ENCODE measurements at regions not wholly inside any gene's neighbourhood (a gene's known extent, or its start where the extent isn't known, plus 50 kb on each side); places are given as distances from the start of the nearest gene placed in this dataset.

DNA sequence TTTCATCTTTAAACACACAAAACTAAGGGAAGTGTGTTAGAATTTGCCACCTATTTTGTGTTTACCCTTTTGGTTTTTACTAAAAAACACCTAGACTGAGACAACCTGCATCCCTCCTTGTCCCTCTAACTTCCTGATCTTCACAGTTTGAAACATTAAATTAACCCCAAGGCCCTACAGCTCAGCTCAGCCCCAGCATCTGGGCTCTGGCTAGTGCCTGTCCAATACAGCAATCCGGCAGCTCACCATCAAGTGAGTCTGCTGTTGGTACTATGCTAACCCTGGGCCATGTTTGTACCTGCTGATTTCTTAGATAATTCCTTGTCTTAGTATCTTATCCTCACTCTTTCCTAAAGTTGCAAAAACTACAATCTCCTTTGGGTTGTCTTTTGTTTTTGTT, 162.4 kb downstream of the DSEL start:
- H3K27me3 ChIP-seq (ENCODE audit: control insufficient read depth, insufficient read depth, low read length), result no peaks in the 10 kb centered on the region
- H3K36me3 ChIP-seq (ENCODE audit: control insufficient read depth, insufficient read depth, low read length), result no peaks in the 10 kb centered on the region
- H3K9me3 ChIP-seq (ENCODE audit: control insufficient read depth, insufficient read depth, low read length), result no peaks in the 10 kb centered on the region
- H3K9ac ChIP-seq (ENCODE audit: low read depth, low read length), result no peak overlapping the region
- H3K4me1 ChIP-seq (ENCODE audit: control insufficient read depth, insufficient read depth, low read length), result no peaks in the 10 kb centered on the region
- no peak overlapping the region for H3K27ac ChIP-seq (ENCODE audit: low read depth, low read length)
- no peak overlapping the region for H3K4me3 ChIP-seq (ENCODE audit: low read depth, low read length)

DNA sequence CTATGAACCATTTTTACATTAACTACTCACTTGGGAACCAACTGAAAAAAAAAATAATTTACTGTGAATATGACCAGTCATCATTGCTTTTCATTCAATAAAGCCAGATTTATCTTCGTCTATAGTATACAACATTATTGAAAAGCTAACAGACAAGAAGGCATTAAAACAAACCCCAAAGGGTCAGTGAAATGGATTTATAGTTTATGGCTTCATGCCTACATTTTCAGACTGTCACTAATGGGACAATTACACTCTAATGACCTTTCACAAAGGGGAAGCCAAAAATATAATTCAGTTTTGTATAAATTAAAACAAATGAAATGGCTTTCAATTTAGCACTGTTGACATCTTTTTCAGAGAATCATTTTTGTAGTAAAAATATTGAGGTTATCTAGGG, 169.1 kb downstream of the DSEL start:
- Histone ChIP-seq H3K9me3 (ENCODE audit: control insufficient read depth, insufficient read depth, low read length) (no peaks in the 10 kb centered on the region), H3K9ac (ENCODE audit: low read depth, low read length) (no peak overlapping the region), H3K27ac (ENCODE audit: low read depth, low read length) (no peak overlapping the region), H3K4me3 (ENCODE audit: low read depth, low read length) (no peak overlapping the region), H3K36me3 (ENCODE audit: control insufficient read depth, insufficient read depth, low read length) (no peaks in the 10 kb centered on the region), H3K4me1 (ENCODE audit: control insufficient read depth, insufficient read depth, low read length) (no peaks in the 10 kb centered on the region), H3K27me3 (ENCODE audit: control insufficient read depth, insufficient read depth, low read length) (no peaks in the 10 kb centered on the region)

DNA sequence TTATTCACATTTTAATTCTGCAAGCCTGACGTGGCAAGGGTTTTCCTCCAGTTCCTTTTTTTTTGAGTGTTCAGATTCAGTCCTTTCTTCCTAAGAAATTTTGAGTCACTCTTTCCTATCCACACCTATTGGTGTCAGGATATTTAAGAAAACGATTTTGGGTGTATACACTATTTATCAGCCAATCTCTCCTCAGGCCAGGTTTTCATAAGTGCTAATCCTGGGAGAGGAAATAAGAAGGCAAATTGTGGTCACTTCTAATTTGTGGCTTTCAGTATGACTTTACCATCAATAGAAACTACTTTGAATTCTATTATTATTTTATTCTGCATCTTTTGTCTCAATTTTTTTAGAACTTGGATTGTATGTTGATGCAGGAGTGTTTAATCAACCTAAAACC, 174.4 kb downstream of the DSEL start:
- Histone ChIP-seq H3K27ac (ENCODE audit: low read depth, low read length) (no peak overlapping the region), H3K4me3 (ENCODE audit: low read depth, low read length) (no peak overlapping the region), H3K36me3 (ENCODE audit: control insufficient read depth, insufficient read depth, low read length) (no peaks in the 10 kb centered on the region), H3K9ac (ENCODE audit: low read depth, low read length) (no peak overlapping the region), H3K27me3 (ENCODE audit: control insufficient read depth, insufficient read depth, low read length) (no peaks in the 10 kb centered on the region), H3K4me1 (ENCODE audit: control insufficient read depth, insufficient read depth, low read length) (no peaks in the 10 kb centered on the region), H3K9me3 (ENCODE audit: control insufficient read depth, insufficient read depth, low read length) (no peaks in the 10 kb centered on the region)

DNA sequence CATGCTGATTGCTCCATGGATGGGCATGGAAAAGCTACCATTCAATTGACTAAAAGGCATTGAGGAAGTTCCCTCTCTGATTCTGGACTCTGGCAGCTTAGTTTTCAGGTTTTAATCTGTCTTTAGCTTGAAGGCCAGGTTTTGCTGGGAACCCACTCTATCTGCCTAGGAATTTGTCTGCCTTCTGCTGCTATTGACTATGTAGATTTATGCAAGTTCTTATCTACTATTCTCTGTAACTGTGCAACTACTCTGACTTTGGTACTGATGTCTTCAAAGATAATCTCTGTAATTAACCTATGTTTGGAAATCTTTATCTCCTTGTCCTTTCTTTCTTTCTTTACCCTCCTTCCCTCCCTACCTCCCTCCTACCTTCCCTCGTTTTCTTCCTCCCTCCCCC, 178.8 kb downstream of the DSEL start:
- Histone ChIP-seq H3K27ac (ENCODE audit: low read depth, low read length) (no peak overlapping the region), H3K4me3 (ENCODE audit: low read depth, low read length) (no peak overlapping the region), H3K36me3 (ENCODE audit: control insufficient read depth, insufficient read depth, low read length) (no peaks in the 10 kb centered on the region), H3K9me3 (ENCODE audit: control insufficient read depth, insufficient read depth, low read length) (no peaks in the 10 kb centered on the region), H3K9ac (ENCODE audit: low read depth, low read length) (no peak overlapping the region), H3K27me3 (ENCODE audit: control insufficient read depth, insufficient read depth, low read length) (no peaks in the 10 kb centered on the region), H3K4me1 (ENCODE audit: control insufficient read depth, insufficient read depth, low read length) (no peaks in the 10 kb centered on the region)

DNA sequence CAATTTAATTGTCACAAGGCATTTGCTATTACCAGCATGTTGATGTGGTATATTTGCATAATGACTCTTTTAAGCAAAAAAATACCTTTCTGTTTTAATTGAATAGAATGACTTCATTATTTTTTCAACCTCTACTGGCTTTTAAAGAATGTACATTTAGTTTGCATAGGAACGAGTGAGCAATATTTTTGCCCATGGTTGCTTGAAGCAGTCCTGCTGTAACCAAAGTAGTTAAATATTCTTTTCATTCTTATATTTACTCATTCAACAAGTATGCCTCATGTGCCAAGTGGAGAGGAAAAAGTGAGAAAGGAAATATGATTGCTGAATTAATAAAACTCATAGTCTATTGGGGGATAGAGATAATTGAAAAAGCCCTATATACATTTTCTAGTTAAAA, 184.7 kb downstream of the DSEL start:
- Histone ChIP-seq H3K27me3 (ENCODE audit: control insufficient read depth, insufficient read depth, low read length) (no peaks in the 10 kb centered on the region), H3K4me1 (ENCODE audit: control insufficient read depth, insufficient read depth, low read length) (no peaks in the 10 kb centered on the region), H3K9me3 (ENCODE audit: control insufficient read depth, insufficient read depth, low read length) (no peaks in the 10 kb centered on the region), H3K27ac (ENCODE audit: low read depth, low read length) (no peak overlapping the region), H3K36me3 (ENCODE audit: control insufficient read depth, insufficient read depth, low read length) (no peaks in the 10 kb centered on the region), H3K9ac (ENCODE audit: low read depth, low read length) (no peak overlapping the region), H3K4me3 (ENCODE audit: low read depth, low read length) (no peak overlapping the region)

DNA sequence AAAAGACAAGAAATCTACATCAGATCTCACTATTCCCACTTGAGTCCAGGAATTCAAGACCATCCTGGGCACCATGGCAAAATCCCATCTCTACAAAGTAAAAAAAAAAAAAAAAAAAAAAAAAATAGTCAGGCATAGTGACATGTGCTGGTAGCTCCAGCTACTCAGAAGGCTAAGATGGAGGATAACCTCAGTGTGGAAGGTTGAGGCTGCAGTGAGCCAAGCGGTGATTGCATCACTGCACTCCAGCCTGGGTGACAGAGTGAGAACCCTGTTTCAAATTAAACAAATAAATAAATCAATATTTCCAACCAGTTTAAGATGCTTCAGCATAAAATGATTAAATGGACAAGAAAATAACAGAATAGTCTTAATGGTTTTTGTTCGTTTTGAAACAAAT, 197.4 kb downstream of the DSEL start:
- no peak overlapping the region for H3K9ac ChIP-seq (ENCODE audit: low read depth, low read length)
- no peaks in the 10 kb centered on the region for H3K27me3 ChIP-seq (ENCODE audit: control insufficient read depth, insufficient read depth, low read length)
- no peaks in the 10 kb centered on the region for H3K36me3 ChIP-seq (ENCODE audit: control insufficient read depth, insufficient read depth, low read length)
- H3K4me1 ChIP-seq (ENCODE audit: control insufficient read depth, insufficient read depth, low read length), result 0 out of 2 replicates have a peak, but pooled peaks cover 4% of the 10 kb centered on the region
- no peak overlapping the region for H3K27ac ChIP-seq (ENCODE audit: low read depth, low read length)
- no peak overlapping the region for H3K4me3 ChIP-seq (ENCODE audit: low read depth, low read length)
- no peaks in the 10 kb centered on the region for H3K9me3 ChIP-seq (ENCODE audit: control insufficient read depth, insufficient read depth, low read length)

DNA sequence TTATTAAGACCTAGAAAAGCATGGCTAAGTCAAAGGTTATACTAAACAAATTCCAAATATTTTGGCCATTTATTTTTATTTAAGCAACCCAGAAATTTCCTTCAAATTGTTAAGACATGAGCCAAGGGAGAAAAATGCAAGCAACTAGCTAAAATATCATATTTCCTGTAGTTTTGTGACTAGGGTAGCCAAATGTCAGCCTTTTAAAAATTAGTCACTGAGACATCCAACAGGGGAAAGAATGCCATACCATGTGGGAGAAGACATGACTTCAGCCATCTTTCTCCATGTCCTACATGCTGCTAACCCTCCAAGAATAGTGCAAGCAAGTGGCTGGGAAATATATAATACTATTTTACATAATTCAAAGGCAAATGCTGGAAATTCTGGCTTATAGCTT, 197.9 kb downstream of the DSEL start:
- Histone ChIP-seq H3K4me1 (ENCODE audit: control insufficient read depth, insufficient read depth, low read length) (0 out of 2 replicates have a peak, but pooled peaks cover 5% of the 10 kb centered on the region), H3K4me3 (ENCODE audit: low read depth, low read length) (no peak overlapping the region), H3K9ac (ENCODE audit: low read depth, low read length) (no peak overlapping the region), H3K9me3 (ENCODE audit: control insufficient read depth, insufficient read depth, low read length) (no peaks in the 10 kb centered on the region), H3K27me3 (ENCODE audit: control insufficient read depth, insufficient read depth, low read length) (no peaks in the 10 kb centered on the region), H3K36me3 (ENCODE audit: control insufficient read depth, insufficient read depth, low read length) (no peaks in the 10 kb centered on the region), H3K27ac (ENCODE audit: low read depth, low read length) (no peak overlapping the region)

DNA sequence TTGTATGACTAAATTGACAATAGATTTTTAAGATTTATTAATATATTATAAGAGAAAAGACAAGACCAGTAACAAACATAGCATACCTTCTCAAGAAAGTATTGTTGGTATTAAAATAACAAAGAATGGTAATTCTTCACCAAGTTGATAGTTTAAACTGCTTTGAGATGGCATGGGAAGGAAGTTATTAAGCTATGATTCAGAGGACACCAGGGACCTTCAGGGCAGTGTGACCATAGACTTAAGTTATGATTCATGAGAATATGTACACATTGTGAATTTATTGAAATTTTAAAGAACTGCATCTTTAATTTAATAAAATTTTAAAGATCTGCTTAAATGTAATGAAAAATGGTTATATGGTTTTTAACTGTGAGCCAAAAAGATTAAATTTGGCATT, 205.7 kb downstream of the DSEL start:
- H3K27me3 ChIP-seq (ENCODE audit: control insufficient read depth, insufficient read depth, low read length), result no peaks in the 10 kb centered on the region
- H3K27ac ChIP-seq (ENCODE audit: low read depth, low read length), result no peak overlapping the region
- H3K36me3 ChIP-seq (ENCODE audit: control insufficient read depth, insufficient read depth, low read length), result no peaks in the 10 kb centered on the region
- no peak overlapping the region for H3K9ac ChIP-seq (ENCODE audit: low read depth, low read length)
- 0 out of 2 replicates have a peak, but pooled peaks cover 5% of the 10 kb centered on the region for H3K4me1 ChIP-seq (ENCODE audit: control insufficient read depth, insufficient read depth, low read length)
- H3K9me3 ChIP-seq (ENCODE audit: control insufficient read depth, insufficient read depth, low read length), result no peaks in the 10 kb centered on the region
- H3K4me3 ChIP-seq (ENCODE audit: low read depth, low read length), result no peak overlapping the region

DNA sequence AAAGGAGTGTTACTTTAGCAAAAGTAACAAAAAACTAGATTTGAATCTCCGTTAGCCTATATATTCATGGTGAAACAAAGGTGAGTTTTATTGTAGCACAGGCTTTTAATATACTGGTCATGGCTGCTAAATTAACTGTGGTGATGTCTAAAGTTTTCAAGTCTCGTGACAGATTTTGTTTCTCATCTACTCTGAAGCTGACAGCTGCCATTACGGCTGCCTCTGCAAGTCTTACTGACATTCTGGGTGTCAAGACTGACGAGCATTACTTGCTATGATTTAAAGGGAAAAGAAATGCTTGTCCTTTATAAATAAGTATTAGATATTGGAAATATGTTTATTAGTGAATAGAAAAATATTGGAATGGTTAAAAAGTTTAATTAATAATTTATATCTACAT, 207.7 kb downstream of the DSEL start:
- Histone ChIP-seq H3K4me1 (ENCODE audit: control insufficient read depth, insufficient read depth, low read length) (no peaks in the 10 kb centered on the region), H3K27me3 (ENCODE audit: control insufficient read depth, insufficient read depth, low read length) (no peaks in the 10 kb centered on the region), H3K36me3 (ENCODE audit: control insufficient read depth, insufficient read depth, low read length) (no peaks in the 10 kb centered on the region), H3K4me3 (ENCODE audit: low read depth, low read length) (no peak overlapping the region), H3K9ac (ENCODE audit: low read depth, low read length) (no peak overlapping the region), H3K9me3 (ENCODE audit: control insufficient read depth, insufficient read depth, low read length) (no peaks in the 10 kb centered on the region), H3K27ac (ENCODE audit: low read depth, low read length) (no peak overlapping the region)

DNA sequence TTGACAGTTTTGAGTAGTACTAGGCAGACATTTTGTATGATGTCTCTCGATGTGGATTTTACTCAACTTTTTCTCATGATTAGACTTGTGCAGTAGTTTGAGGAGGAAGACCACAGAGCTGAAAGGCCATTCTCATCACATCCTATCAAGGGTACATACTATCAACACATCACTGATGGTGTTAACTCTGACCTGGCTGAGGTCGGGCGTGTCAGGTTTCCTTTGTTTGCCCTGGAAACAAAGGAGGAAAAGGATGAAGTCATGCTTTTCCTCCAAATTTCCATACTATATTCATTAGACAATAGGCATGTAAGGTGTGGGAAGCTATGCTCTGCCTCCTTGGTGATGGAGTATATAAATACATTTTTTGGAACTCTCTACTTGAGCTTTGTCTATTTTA, 211.1 kb downstream of the DSEL start:
- no peak overlapping the region for H3K9ac ChIP-seq (ENCODE audit: low read depth, low read length)
- H3K4me1 ChIP-seq (ENCODE audit: control insufficient read depth, insufficient read depth, low read length), result no peaks in the 10 kb centered on the region
- H3K4me3 ChIP-seq (ENCODE audit: low read depth, low read length), result no peak overlapping the region
- peaks cover 7% of the 10 kb centered on the region for H3K9me3 ChIP-seq (ENCODE audit: control insufficient read depth, insufficient read depth, low read length)
- H3K27me3 ChIP-seq (ENCODE audit: control insufficient read depth, insufficient read depth, low read length), result no peaks in the 10 kb centered on the region
- H3K27ac ChIP-seq (ENCODE audit: low read depth, low read length), result no peak overlapping the region
- no peaks in the 10 kb centered on the region for H3K36me3 ChIP-seq (ENCODE audit: control insufficient read depth, insufficient read depth, low read length)

DNA sequence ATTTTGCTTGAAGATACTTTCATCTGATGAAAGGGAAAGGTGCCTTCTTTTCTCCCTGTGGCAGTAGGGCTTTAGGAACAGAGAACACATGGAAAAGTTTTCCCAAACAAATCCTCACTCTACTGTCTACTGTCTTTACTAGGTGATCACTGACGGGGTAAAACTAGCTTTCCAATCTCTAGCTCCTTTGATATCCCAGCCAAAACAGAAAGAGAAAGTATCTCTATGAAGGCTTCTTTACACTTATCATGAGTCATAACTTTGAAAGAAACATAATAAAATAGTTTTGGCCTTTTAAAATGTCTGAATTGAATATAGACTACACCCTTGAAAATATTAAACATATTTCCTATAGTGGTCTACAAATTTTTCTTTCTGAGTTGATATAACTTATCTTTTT, 214.5 kb downstream of the DSEL start:
- Histone ChIP-seq H3K27ac (ENCODE audit: low read depth, low read length) (no peak overlapping the region), H3K4me3 (ENCODE audit: low read depth, low read length) (no peak overlapping the region), H3K36me3 (ENCODE audit: control insufficient read depth, insufficient read depth, low read length) (no peaks in the 10 kb centered on the region), H3K9ac (ENCODE audit: low read depth, low read length) (no peak overlapping the region), H3K4me1 (ENCODE audit: control insufficient read depth, insufficient read depth, low read length) (no peaks in the 10 kb centered on the region), H3K9me3 (ENCODE audit: control insufficient read depth, insufficient read depth, low read length) (peaks cover 20% of the 10 kb centered on the region), H3K27me3 (ENCODE audit: control insufficient read depth, insufficient read depth, low read length) (no peaks in the 10 kb centered on the region)

DNA sequence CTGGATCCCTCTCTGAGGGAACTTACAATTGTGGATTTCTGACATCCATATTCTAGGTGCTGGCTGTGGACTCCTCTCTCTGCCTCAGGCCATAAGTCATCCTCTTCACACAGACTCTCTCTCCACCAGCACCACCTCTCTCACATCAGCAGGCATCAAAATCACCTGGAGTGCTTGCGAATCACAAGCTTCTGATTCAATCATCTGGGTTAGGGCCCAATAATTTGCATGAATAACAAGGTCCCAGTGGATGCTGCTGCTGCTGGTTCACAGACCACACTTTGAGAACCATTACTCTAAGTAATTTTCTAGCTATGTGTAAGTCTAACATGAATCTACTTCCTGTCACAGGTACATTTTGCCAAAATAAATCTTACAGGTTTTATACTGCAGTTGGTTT, 214.9 kb downstream of the DSEL start:
- no peak overlapping the region for H3K9ac ChIP-seq (ENCODE audit: low read depth, low read length)
- H3K9me3 ChIP-seq (ENCODE audit: control insufficient read depth, insufficient read depth, low read length), result peaks cover 20% of the 10 kb centered on the region
- H3K36me3 ChIP-seq (ENCODE audit: control insufficient read depth, insufficient read depth, low read length), result no peaks in the 10 kb centered on the region
- H3K27me3 ChIP-seq (ENCODE audit: control insufficient read depth, insufficient read depth, low read length), result no peaks in the 10 kb centered on the region
- H3K27ac ChIP-seq (ENCODE audit: low read depth, low read length), result no peak overlapping the region
- H3K4me3 ChIP-seq (ENCODE audit: low read depth, low read length), result no peak overlapping the region
- H3K4me1 ChIP-seq (ENCODE audit: control insufficient read depth, insufficient read depth, low read length), result no peaks in the 10 kb centered on the region
